ENCODE measurements at regions not wholly inside any gene's neighbourhood (a gene's known extent, or its start where the extent isn't known, plus 50 kb on each side); places are given as distances from the start of the nearest gene placed in this dataset.

DNA sequence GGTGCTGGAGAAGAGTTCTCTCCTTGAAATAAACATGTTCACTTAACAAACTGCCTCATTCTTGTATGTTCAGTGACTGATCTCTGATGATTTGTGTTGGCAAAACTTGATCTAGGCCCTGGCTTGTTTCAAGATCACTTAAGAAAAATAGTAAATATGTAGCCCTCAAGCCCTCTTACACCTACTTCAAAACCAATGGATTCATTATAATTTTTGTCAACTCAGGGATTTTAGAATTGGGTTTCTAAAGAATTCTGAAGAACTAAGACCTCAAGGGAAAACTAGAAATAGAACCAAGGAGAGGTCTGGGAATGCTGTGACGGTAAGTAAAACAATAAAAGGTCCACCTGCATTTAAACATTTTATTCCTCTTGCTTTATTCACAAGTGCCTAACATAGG is 1731.6 kb upstream of the CELF4 start:
- no peak overlapping the region for H3K4me3 ChIP-seq (ENCODE audit: control insufficient read depth, low read depth, low read length)
- TF ChIP-seq, protein P1, sequence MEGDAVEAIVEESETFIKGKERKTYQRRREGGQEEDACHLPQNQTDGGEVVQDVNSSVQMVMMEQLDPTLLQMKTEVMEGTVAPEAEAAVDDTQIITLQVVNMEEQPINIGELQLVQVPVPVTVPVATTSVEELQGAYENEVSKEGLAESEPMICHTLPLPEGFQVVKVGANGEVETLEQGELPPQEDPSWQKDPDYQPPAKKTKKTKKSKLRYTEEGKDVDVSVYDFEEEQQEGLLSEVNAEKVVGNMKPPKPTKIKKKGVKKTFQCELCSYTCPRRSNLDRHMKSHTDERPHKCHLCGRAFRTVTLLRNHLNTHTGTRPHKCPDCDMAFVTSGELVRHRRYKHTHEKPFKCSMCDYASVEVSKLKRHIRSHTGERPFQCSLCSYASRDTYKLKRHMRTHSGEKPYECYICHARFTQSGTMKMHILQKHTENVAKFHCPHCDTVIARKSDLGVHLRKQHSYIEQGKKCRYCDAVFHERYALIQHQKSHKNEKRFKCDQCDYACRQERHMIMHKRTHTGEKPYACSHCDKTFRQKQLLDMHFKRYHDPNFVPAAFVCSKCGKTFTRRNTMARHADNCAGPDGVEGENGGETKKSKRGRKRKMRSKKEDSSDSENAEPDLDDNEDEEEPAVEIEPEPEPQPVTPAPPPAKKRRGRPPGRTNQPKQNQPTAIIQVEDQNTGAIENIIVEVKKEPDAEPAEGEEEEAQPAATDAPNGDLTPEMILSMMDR (conservative IDR thresholded peaks at IDR 0.05; ENCODE audit: control insufficient read depth, insufficient read depth, low read depth, low read length) = no peak
- DNase-seq (ENCODE audit: low read depth) = no peak

DNA sequence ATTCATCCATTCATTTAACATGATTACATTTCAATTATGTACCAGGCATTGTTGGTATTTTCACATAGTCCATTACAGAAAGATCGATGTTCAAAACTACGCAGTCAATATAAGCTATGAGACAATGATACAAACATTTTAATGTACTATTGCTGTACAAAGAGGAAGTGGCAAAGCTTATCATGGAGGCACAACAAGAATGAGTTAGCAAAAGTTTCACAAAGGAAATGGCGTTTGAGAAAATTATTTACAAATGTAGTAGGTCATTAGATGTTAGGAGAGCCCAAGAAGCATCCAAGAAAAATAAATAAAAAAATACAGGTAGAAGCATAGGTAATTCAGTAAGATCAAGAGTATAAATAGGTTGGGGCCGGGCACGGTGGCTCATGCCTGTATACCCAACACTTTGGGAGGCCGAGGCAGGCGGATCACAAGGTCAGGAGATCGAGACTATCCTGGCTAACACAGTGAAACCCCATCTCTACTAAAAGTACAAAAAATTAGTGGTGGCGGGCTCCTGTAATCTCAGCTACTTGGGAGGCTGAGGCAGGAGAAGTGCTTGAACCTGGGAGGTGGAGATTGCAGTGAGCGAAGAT is 1730.8 kb upstream of the CELF4 start:
- no peak for DNase-seq (ENCODE audit: low read depth)
- TF ChIP-seq, protein P1 (conservative IDR thresholded peaks at IDR 0.05; ENCODE audit: control insufficient read depth, insufficient read depth, low read depth, low read length) = no peak
- no peak overlapping the region for H3K4me3 ChIP-seq (ENCODE audit: control insufficient read depth, low read depth, low read length)

DNA sequence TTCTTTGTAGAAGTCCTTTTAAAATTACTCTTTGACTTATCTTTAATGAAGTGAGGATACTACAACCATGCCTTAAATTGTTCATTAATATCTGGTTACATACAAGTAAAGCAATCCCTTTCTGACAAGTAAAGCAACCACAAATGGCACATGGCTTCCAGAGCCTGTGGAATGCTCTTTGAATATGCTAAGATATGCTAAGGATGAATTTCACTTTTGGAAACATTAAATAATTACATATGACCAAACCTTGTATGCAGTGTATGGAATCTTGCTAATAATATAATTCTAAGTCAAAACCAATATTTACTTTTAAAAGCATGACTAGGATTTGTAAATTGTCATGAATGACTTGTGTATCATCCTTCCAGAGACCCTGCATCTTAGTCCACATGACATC is 1711.2 kb upstream of the CELF4 start:
- no peak for DNase-seq (ENCODE audit: low read depth)
- H3K4me3 ChIP-seq (ENCODE audit: control insufficient read depth, low read depth, low read length) = no peak overlapping the region
- TF ChIP-seq, protein P1 (conservative IDR thresholded peaks at IDR 0.05; ENCODE audit: control insufficient read depth, insufficient read depth, low read depth, low read length) = no peak

DNA sequence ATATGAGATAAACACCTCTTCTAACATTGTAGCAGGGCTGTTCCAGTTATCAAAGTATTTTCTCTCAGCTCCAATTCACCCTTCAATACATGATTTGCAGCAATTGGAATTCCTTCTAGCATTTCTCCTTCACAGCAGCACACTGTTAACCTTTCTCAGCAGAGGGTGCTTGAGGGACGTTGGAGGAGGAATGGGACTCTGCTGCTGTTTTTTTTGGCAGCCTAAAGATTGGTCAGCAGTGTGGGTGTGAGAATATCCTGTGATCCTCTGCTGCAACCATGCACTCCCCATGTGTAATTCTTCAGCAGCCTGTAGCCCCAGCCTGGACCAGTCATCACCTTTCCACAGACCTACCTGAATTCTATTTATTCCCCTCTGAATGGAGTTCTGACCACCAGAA is 1708.9 kb upstream of the CELF4 start:
- DNase-seq (ENCODE audit: low read depth) = peak; percentile 65
- TF ChIP-seq, protein P1 (conservative IDR thresholded peaks at IDR 0.05; ENCODE audit: control insufficient read depth, insufficient read depth, low read depth, low read length) = peak; percentile 26
- no peak overlapping the region for H3K4me3 ChIP-seq (ENCODE audit: control insufficient read depth, low read depth, low read length)

DNA sequence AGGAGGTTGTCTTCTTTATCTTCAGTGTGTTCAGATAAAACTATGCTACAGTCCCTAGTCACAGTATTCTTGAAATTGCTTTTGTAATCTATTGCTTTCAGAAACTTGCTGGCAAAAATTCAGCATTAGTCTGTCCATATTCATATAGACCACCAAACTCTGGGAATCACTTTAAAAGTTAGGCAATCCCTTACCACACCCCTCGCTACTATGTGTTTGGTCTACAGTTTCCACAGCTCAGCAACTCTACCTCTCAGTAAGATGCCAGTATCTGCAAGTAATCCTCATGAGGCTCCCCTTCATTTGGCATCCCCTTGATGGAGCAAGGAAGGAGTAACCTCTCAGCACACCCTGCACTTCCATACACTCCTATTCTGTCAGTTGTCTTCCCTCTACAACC is 1706.6 kb upstream of the CELF4 start:
- DNase-seq (ENCODE audit: low read depth) = no peak
- no peak overlapping the region for H3K4me3 ChIP-seq (ENCODE audit: control insufficient read depth, low read depth, low read length)
- TF ChIP-seq, protein P1 (conservative IDR thresholded peaks at IDR 0.05; ENCODE audit: control insufficient read depth, insufficient read depth, low read depth, low read length) = no peak

DNA sequence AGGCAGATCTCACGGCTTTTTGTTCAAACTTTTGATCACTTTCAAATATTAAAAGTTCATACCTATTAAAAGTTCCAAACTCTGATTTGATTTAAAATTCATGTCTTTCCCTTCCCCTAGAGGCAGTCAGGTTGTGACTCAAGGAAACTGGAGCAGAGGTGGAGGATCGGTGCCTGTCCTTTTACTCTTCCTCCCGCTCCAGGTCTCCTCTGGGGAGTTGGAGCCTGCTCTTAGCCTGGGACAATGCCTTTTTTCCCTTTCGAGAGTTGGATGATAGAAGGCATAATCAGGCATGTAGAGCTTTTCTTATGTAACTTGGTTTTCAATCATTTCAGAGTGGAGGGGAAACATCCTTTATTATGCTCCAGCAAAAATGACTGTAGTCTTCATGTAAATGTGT is 1706.1 kb upstream of the CELF4 start:
- no peak overlapping the region for H3K4me3 ChIP-seq (ENCODE audit: control insufficient read depth, low read depth, low read length)
- TF ChIP-seq, protein P1 (conservative IDR thresholded peaks at IDR 0.05; ENCODE audit: control insufficient read depth, insufficient read depth, low read depth, low read length) = no peak
- no peak for DNase-seq (ENCODE audit: low read depth)

DNA sequence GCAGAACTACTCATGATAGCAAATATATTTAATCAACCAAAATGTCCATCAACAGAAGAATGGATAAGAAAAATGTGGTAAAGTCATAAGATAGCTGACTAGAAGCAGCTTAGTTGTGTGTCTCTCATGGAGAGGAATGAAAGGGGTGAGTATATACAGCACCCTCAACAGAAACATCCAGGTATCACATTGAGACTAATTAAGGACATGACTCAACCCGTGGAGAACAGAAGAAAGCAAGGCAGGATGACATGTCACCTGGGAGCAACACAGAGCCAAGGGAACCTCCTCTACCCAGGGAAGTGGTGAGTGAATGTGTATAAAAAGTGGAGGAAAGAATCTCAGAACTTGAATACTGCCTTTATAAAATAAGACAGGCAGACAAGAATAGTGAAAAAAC is 1695.0 kb upstream of the CELF4 start:
- no peak for DNase-seq (ENCODE audit: low read depth)
- H3K4me3 ChIP-seq (ENCODE audit: control insufficient read depth, low read depth, low read length) = no peak overlapping the region
- TF ChIP-seq, protein P1 (conservative IDR thresholded peaks at IDR 0.05; ENCODE audit: control insufficient read depth, insufficient read depth, low read depth, low read length) = no peak

All from fibroblast of mammary gland (primary cell).